Endothelial cell of umbilical vein (primary cell): ENCODE measurements at regions not wholly inside any gene's neighbourhood (a gene's known extent, or its start where the extent isn't known, plus 50 kb on each side); places are given as distances from the start of the nearest gene placed in this dataset.
"Not testable (repeated sequence)": the region's sequence is repeated elsewhere in the genome, so short reads cannot be mapped to it uniquely, and the experiment has no call there.

ENCODE experiments used
- BruUV-seq: library from RNA; stranded (reverse); fragments of 400-500 nt; replicated peaks from 2 replicates; lab custom pipeline; 2021; lab: Mats Ljungman, UMichigan
- CTCF ChIA-PET: fragments of 300-600, 350-600 bp; sonication (Branson Sonifier 250); formaldehyde crosslinking; loops from one replicate; lab custom pipeline; 2021; ENCODE audit warnings: antibody characterized with exemption, inconsistent platforms; lab: Charles Lee
- POLR2A ChIA-PET: fragments of 300-600, 350-600 bp; sonication (Branson Sonifier 250); formaldehyde crosslinking; loops from one replicate; lab custom pipeline; 2021; ENCODE audit warnings: antibody characterized with exemption, inconsistent platforms; lab: Charles Lee
- DNase-seq: peaks from one replicate; pipeline ENCODE4 v3.0.0-alpha.2; 2011; ENCODE audit warnings: low read depth, low spot score
- FAIRE-seq: peaks from 2 replicates; lab custom pipeline; 2011; peaks lifted over from hg19 to GRCh38; lab: Jason Lieb, UNC
- H2AFZ ChIP-seq: 2 replicates; pipeline ENCODE4 v1.6.0; 2012; ENCODE audit warnings: low read depth, low read length, control low read depth, inconsistent platforms
- H3K27ac ChIP-seq: 2 replicates; pipeline ENCODE4 v1.5.1; 2011; ENCODE audit warnings: low read depth, mild to moderate bottlenecking, control low read depth, low read length, moderate library complexity; ENCODE audit not compliant: insufficient read depth
- H3K27me3 ChIP-seq, 2 experiments: 2 replicates each; pipeline versions ENCODE4 v1.6.0 to v1.6.1; 2011; ENCODE audit warnings: low read length in 2 of 2, mixed read lengths in 1 of 2; ENCODE audit not compliant: control insufficient read depth in 2 of 2, insufficient read depth in 2 of 2
- H3K36me3 ChIP-seq, 2 experiments: 2 replicates in 1 of 2; 3 replicates in 1 of 2; pipeline ENCODE4 v1.5.1; 2011; ENCODE audit warnings: low read length in 2 of 2, mild to moderate bottlenecking in 1 of 2, moderate library complexity in 1 of 2; ENCODE audit not compliant: control insufficient read depth in 2 of 2, insufficient read depth in 2 of 2; ENCODE audit errors: extremely low read depth in 1 of 2
- H3K4me1 ChIP-seq: 3 replicates; pipeline ENCODE4 v1.5.1; 2011; ENCODE audit warnings: mild to moderate bottlenecking, low read length; ENCODE audit not compliant: control insufficient read depth, insufficient read depth; ENCODE audit errors: extremely low read depth
- H3K4me2 ChIP-seq: 2 replicates; pipeline ENCODE4 v1.6.1; 2011; ENCODE audit warnings: low read length, control low read depth, mixed read lengths; ENCODE audit not compliant: insufficient read depth
- H3K4me3 ChIP-seq, 3 experiments: fragments of 200-600 bp in 1 of 3; sonication (generic), shearing (Covaris generic) in 1 of 3; replicated peaks in 1 of 3; 2 replicates each; pipeline ENCODE4 v1.5.1; 2011 to 2016; ENCODE audit warnings: control low read depth in 3 of 3, low read length in 3 of 3, mild to moderate bottlenecking in 2 of 3, inconsistent platforms in 1 of 3, low read depth in 1 of 3, moderate library complexity in 1 of 3; ENCODE audit not compliant: insufficient read depth in 1 of 3
- H3K79me2 ChIP-seq: 2 replicates; pipeline ENCODE4 v1.6.0; 2012; ENCODE audit warnings: low read length, inconsistent platforms; ENCODE audit not compliant: control insufficient read depth, insufficient read depth
- H3K9ac ChIP-seq: replicated peaks from 2 replicates; pipeline ENCODE3; 2011; ENCODE audit warnings: low read length, control low read depth; ENCODE audit not compliant: insufficient read depth; ENCODE audit errors: extremely low read depth
- H3K9me1 ChIP-seq: replicated peaks from 3 replicates; pipeline ENCODE4 v1.6.0; 2011; ENCODE audit warnings: mild to moderate bottlenecking, low read length; ENCODE audit not compliant: control insufficient read depth, insufficient read depth; ENCODE audit errors: extremely low read depth
- H3K9me3 ChIP-seq: replicated peaks from 2 replicates; pipeline ENCODE4 v1.5.1; 2012; ENCODE audit warnings: low read length, inconsistent platforms; ENCODE audit not compliant: control insufficient read depth, insufficient read depth
- H4K20me1 ChIP-seq: replicated peaks from 2 replicates; pipeline ENCODE3; 2011; ENCODE audit warnings: mild to moderate bottlenecking, low read length; ENCODE audit not compliant: control insufficient read depth, insufficient read depth; ENCODE audit errors: extremely low read depth
- EZH2 ChIP-seq: IDR thresholded peaks from 2 replicates; pipeline ENCODE4 v1.6.1; 2012; ENCODE audit warnings: borderline replicate concordance, low read depth, mild to moderate bottlenecking, moderate library complexity, low read length, inconsistent platforms; ENCODE audit not compliant: severe bottlenecking
- FOS ChIP-seq: IDR thresholded peaks from 2 replicates; pipeline ENCODE4 v1.6.1; 2011; ENCODE audit warnings: mild to moderate bottlenecking, low read length, moderate library complexity, borderline replicate concordance; ENCODE audit not compliant: insufficient read depth
- GATA2 ChIP-seq: IDR thresholded peaks from 2 replicates; pipeline ENCODE4 v1.7.0; 2011; ENCODE audit warnings: low read depth, mild to moderate bottlenecking, moderate library complexity, mixed read lengths, low read length; ENCODE audit not compliant: insufficient read length, insufficient read depth
- JUN ChIP-seq: IDR thresholded peaks from 2 replicates; pipeline ENCODE4 v1.6.1; 2011; ENCODE audit warnings: borderline replicate concordance, low read depth; ENCODE audit not compliant: insufficient read length, insufficient read depth
- MYC ChIP-seq: IDR thresholded peaks from one replicate; pipeline ENCODE4 v1.6.1; 2011; ENCODE audit warnings: mild to moderate bottlenecking, low read depth, low read length
- POLR2A ChIP-seq: IDR thresholded peaks from 2 replicates; pipeline ENCODE4 v1.6.1; 2012; ENCODE audit warnings: low read depth, mild to moderate bottlenecking, control low read depth, low read length
- POLR2AphosphoS5 ChIP-seq: IDR thresholded peaks from 2 replicates; pipeline ENCODE4 v1.6.1; 2012; ENCODE audit warnings: low read depth, mild to moderate bottlenecking, control low read depth, low read length, moderate library complexity; ENCODE audit not compliant: insufficient read depth
- dilution Hi-C: fragments of 300-500 bp; cut with MboI; formaldehyde crosslinking; loops from one replicate; pipeline ENCODE4 v1.15.0; 2019; ENCODE audit warnings: low sequenced_read_pairs; ENCODE audit not compliant: extremely low pct_ligation_motif_present
- intact Hi-C: fragments of 100-400 bp; cut with micrococcal nuclease; formaldehyde crosslinking; loops from one replicate; pipeline ENCODE4 v1.10.0; 2022
- TF ChIP-seq, protein P1 (sequence below), 2 donors: IDR thresholded peaks; 1 replicate in 1 of 2; 2 replicates in 1 of 2; pipeline ENCODE4 v1.5.1; 2011; ENCODE audit warnings: low read length in 2 of 2, mild to moderate bottlenecking in 2 of 2, moderate library complexity in 2 of 2, control low read depth in 1 of 2, inconsistent platforms in 1 of 2, low read depth in 1 of 2; ENCODE audit not compliant: insufficient read depth in 1 of 2; ENCODE audit errors: extremely low read depth in 1 of 2
- TF ChIP-seq, protein P2 (sequence below): IDR thresholded peaks from 2 replicates; pipeline ENCODE4 v1.6.1; 2011; ENCODE audit not compliant: insufficient read depth, insufficient read length

DNA sequence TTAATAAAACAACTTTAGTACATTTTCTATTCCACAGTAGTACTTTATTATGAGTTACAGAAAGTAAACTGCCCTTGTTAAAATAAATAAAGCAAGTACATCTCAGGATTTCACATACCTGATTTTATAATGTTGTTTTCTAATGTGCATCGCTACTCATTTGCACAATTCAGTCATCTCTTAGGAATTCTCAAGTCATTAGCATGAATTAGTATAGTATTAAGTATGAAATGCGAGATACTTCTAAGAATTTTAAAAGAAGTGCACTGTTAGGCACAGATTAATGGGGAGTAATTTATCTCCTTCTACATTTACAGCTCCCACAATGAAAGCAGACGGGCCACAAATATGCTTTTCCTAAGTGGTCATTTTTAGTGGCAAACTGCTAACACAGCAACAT, 193.7 kb upstream of the FAM174A start:
- H2AFZ ChIP-seq, POLR2A ChIA-PET, intact Hi-C loops, CTCF ChIA-PET, H3K27ac ChIP-seq, H3K4me1 ChIP-seq, H3K9ac ChIP-seq, H3K4me2 ChIP-seq, H3K79me2 ChIP-seq, H3K27me3 ChIP-seq, H3K9me1 ChIP-seq, H4K20me1 ChIP-seq, DNase-seq, H3K9me3 ChIP-seq, BruUV-seq, FAIRE-seq, dilution Hi-C loops, H3K36me3 ChIP-seq, H3K4me3 ChIP-seq: not testable (repeated sequence)

DNA sequence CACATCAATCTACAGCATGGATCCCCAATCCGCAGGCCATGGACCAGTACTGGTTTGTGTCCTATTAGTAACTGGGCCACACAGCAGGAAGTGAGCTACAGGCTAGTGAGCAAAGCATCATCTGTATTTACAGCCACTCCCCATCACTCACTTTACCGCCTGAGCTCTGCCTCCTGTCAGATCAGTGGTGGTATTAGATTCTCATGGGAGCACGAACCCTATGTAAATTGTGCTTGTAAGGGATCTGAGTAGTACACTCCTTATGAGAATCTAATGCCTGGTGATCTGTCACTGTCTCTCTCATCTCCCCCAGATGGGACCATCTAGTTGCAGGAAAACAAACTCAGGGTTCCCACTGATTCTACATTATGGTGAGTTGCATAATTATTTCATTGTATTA, 212.7 kb upstream of the FAM174A start:
- ChIA-PET POLR2A (no interaction called here), CTCF (no interaction called here)
- Histone ChIP-seq H3K36me3 (no peaks in the 10 kb centered on the region), H2AFZ (no peak overlapping the region), H3K9ac (no peak overlapping the region), H3K9me1 (no peaks in the 10 kb centered on the region), H3K27me3 (no peaks in the 10 kb centered on the region), H3K4me1 (no peaks in the 10 kb centered on the region), H3K79me2 (no peaks in the 10 kb centered on the region), H3K9me3 (no peaks in the 10 kb centered on the region), H3K4me3 (no peak overlapping the region), H3K4me2 (no peak overlapping the region), H4K20me1 (no peaks in the 10 kb centered on the region), H3K27ac (no peak overlapping the region)
- intact Hi-C loops: no loop called here
- DNase-seq (no peak), FAIRE-seq (no peak)
- BruUV-seq: no TSS peak
- dilution Hi-C loops: no loop called here
- no peak for TF ChIP-seq MYC
- TF ChIP-seq POLR2A: no peak
- TF ChIP-seq, protein P1, sequence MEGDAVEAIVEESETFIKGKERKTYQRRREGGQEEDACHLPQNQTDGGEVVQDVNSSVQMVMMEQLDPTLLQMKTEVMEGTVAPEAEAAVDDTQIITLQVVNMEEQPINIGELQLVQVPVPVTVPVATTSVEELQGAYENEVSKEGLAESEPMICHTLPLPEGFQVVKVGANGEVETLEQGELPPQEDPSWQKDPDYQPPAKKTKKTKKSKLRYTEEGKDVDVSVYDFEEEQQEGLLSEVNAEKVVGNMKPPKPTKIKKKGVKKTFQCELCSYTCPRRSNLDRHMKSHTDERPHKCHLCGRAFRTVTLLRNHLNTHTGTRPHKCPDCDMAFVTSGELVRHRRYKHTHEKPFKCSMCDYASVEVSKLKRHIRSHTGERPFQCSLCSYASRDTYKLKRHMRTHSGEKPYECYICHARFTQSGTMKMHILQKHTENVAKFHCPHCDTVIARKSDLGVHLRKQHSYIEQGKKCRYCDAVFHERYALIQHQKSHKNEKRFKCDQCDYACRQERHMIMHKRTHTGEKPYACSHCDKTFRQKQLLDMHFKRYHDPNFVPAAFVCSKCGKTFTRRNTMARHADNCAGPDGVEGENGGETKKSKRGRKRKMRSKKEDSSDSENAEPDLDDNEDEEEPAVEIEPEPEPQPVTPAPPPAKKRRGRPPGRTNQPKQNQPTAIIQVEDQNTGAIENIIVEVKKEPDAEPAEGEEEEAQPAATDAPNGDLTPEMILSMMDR (IDR thresholded peaks at IDR 0.05; ENCODE audit: extremely low read depth in 1 of 2, insufficient read depth in 1 of 2, low read depth in 1 of 2, low read length in 2 of 2): no peak
- TF ChIP-seq, protein P2, sequence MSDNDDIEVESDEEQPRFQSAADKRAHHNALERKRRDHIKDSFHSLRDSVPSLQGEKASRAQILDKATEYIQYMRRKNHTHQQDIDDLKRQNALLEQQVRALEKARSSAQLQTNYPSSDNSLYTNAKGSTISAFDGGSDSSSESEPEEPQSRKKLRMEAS: no peak
- no peak for TF ChIP-seq EZH2
- no peak for TF ChIP-seq GATA2
- TF ChIP-seq FOS: no peak
- no peak for TF ChIP-seq JUN
- no peak for TF ChIP-seq POLR2AphosphoS5
